Loucy (cell line): ENCODE measurements at regions not wholly inside any gene's neighbourhood (a gene's known extent, or its start where the extent isn't known, plus 50 kb on each side); places are given as distances from the start of the nearest gene placed in this dataset.

Experiments
- H2AFZ ChIP-seq: fragments of 200-600 bp; sonication (generic); 2 replicates; pipeline ENCODE4 v1.6.0; 2016; ENCODE audit warnings: antibody characterized with exemption, mild to moderate bottlenecking, low read length, moderate library complexity
- H3F3A ChIP-seq: fragments of 200-600 bp; 2 replicates; pipeline ENCODE4 v1.6.0; 2016; ENCODE audit warnings: antibody characterized with exemption, low read depth, mild to moderate bottlenecking
- H3K27me3 ChIP-seq: fragments of 200-600 bp; sonication (generic); 2 replicates; pipeline ENCODE4 v1.6.1; 2014; ENCODE audit warnings: low read length, mild to moderate bottlenecking; ENCODE audit not compliant: insufficient read depth, poor library complexity, severe bottlenecking
- H3K36me3 ChIP-seq: fragments of 200-600 bp; sonication (generic); 2 replicates; pipeline ENCODE4 v1.6.1; 2016; ENCODE audit warnings: low read length; ENCODE audit not compliant: insufficient read depth
- H3K4me1 ChIP-seq: fragments of 200-600 bp; sonication (generic); 2 replicates; pipeline ENCODE4 v1.5.1; 2014; ENCODE audit warnings: low read length, mild to moderate bottlenecking; ENCODE audit not compliant: insufficient read depth, poor library complexity, severe bottlenecking
- H3K4me2 ChIP-seq: fragments of 200-600 bp; sonication (generic); 2 replicates; pipeline ENCODE4 v1.6.0; 2014; ENCODE audit warnings: antibody characterized with exemption, low read length, low read depth, mild to moderate bottlenecking; ENCODE audit not compliant: poor library complexity, severe bottlenecking
- H3K4me3 ChIP-seq: fragments of 200-600 bp; sonication (generic); 2 replicates; pipeline ENCODE4 v1.5.1; 2014; ENCODE audit warnings: low read length, mild to moderate bottlenecking, mixed read lengths; ENCODE audit not compliant: poor library complexity, severe bottlenecking
- H3K79me2 ChIP-seq: fragments of 200-600 bp; sonication (generic); 2 replicates; pipeline ENCODE4 v1.6.1; 2014; ENCODE audit warnings: low read length; ENCODE audit not compliant: insufficient read depth
- H3K9ac ChIP-seq: fragments of 200-600 bp; sonication (generic); 2 replicates; pipeline ENCODE4 v1.6.0; 2014; ENCODE audit warnings: mild to moderate bottlenecking, low read depth, low read length, moderate library complexity; ENCODE audit not compliant: poor library complexity, severe bottlenecking
- H3K9me2 ChIP-seq: fragments of 200-600 bp; sonication (generic); replicated peaks from 2 replicates; pipeline ENCODE4 v1.6.1; 2016; ENCODE audit warnings: low read depth, low read length, mixed read lengths
- H3K9me3 ChIP-seq: fragments of 200-600 bp; sonication (generic); 2 replicates; pipeline ENCODE4 v1.6.1; 2014; ENCODE audit warnings: mild to moderate bottlenecking, antibody characterized with exemption, low read length, low read depth; ENCODE audit not compliant: insufficient read depth
- H4K20me1 ChIP-seq: fragments of 200-600 bp; sonication (generic); 2 replicates; pipeline ENCODE4 v1.6.0; 2014; ENCODE audit warnings: antibody characterized with exemption, low read length, mild to moderate bottlenecking; ENCODE audit not compliant: insufficient read depth, poor library complexity, severe bottlenecking
- CTCF ChIP-seq: fragments of 200-600 bp; sonication (generic); conservative IDR thresholded peaks from 2 replicates; pipeline ENCODE4 v1.5.1; 2014; ENCODE audit warnings: mild to moderate bottlenecking, antibody characterized with exemption, low read length
- EZH2phosphoT487 ChIP-seq: fragments of 200-600 bp; IDR thresholded peaks from 2 replicates; pipeline ENCODE4 v1.6.1; 2018; ENCODE audit warnings: antibody characterized with exemption, mild to moderate bottlenecking, moderate library complexity, borderline replicate concordance

- H3F3A ChIP-seq = no peaks in the 10 kb centered on the region
- no peak overlapping the region for H3K9ac ChIP-seq
- no peak overlapping the region for H3K4me2 ChIP-seq
- no peaks in the 10 kb centered on the region for H4K20me1 ChIP-seq
- H3K4me1 ChIP-seq = no peaks in the 10 kb centered on the region
- H2AFZ ChIP-seq = no peak overlapping the region
- no peaks in the 10 kb centered on the region for H3K36me3 ChIP-seq
- no peak overlapping the region for H3K4me3 ChIP-seq
- no peak for TF ChIP-seq EZH2phosphoT487
- TF ChIP-seq CTCF = no peak
- H3K79me2 ChIP-seq = no peaks in the 10 kb centered on the region
- no peaks in the 10 kb centered on the region for H3K9me3 ChIP-seq
- H3K9me2 ChIP-seq = no peaks in the 10 kb centered on the region
- H3K27me3 ChIP-seq = no peaks in the 10 kb centered on the region
Measured at GRCh38 chr4:10315638-10316037, 141.6 kb downstream of the ZNF518B start.

DNA sequence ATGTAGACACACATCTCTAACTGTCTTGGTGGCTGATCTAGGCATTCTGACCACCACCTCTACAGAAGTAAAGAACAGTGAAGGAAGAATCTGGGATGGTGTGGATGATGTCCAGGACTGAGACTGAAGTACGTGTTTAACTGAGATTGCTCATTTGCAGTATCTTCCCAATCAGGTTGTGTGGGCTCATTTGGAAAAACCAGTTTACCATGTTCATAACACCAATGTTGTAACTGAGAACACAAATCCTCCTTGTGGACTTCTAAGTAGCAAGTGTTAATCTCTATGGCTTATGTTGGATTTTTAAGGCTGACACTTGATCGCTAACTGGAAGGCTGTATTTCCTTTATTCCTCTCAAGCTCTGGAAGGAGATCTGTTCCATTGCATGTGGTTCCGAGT lies 144.7 kb downstream of the ZNF518B start:
- H3K79me2 ChIP-seq = no peaks in the 10 kb centered on the region
- H3K36me3 ChIP-seq = no peaks in the 10 kb centered on the region
- no peaks in the 10 kb centered on the region for H3K27me3 ChIP-seq
- no peak overlapping the region for H2AFZ ChIP-seq
- no peaks in the 10 kb centered on the region for H3K4me1 ChIP-seq
- no peaks in the 10 kb centered on the region for H3F3A ChIP-seq
- H4K20me1 ChIP-seq = no peaks in the 10 kb centered on the region
- no peak overlapping the region for H3K9ac ChIP-seq
- no peak overlapping the region for H3K4me2 ChIP-seq
- TF ChIP-seq CTCF = no peak
- TF ChIP-seq EZH2phosphoT487 = no peak
- H3K9me2 ChIP-seq = no peaks in the 10 kb centered on the region
- no peak overlapping the region for H3K4me3 ChIP-seq
- H3K9me3 ChIP-seq = no peaks in the 10 kb centered on the region

DNA sequence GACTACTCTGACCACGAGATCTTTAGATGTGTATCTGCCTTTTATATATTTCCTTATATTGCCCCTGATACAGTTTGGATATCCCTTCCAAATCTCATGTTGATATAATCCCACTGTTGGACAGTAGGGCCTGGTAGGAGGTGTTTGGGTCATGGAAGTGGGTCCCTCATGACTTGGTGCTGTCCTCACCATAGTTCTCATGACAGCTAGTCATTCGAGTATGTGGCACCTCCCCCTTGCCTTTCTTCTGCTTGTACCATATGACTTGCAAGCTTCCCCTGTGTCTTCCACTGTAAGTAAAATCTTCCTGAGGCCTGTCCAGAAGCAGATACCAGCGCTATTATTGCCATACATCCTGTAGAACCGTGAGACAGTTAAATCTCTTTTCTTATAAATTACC lies 145.3 kb downstream of the ZNF518B start:
- no peaks in the 10 kb centered on the region for H3K4me1 ChIP-seq
- no peak overlapping the region for H3K4me3 ChIP-seq
- H3K9me3 ChIP-seq = no peaks in the 10 kb centered on the region
- no peaks in the 10 kb centered on the region for H3F3A ChIP-seq
- H3K79me2 ChIP-seq = no peaks in the 10 kb centered on the region
- H3K9ac ChIP-seq = no peak overlapping the region
- no peak overlapping the region for H2AFZ ChIP-seq
- no peaks in the 10 kb centered on the region for H3K27me3 ChIP-seq
- no peaks in the 10 kb centered on the region for H3K9me2 ChIP-seq
- H3K36me3 ChIP-seq = no peaks in the 10 kb centered on the region
- H3K4me2 ChIP-seq = no peak overlapping the region
- no peak for TF ChIP-seq CTCF
- H4K20me1 ChIP-seq = no peaks in the 10 kb centered on the region
